Limb (tissue), 2 donors: ENCODE measurements at regions not wholly inside any gene's neighbourhood (a gene's known extent, or its start where the extent isn't known, plus 50 kb on each side); places are given as distances from the start of the nearest gene placed in this dataset.
A peak's percentile ranks its signal among the peaks of the same experiment; 100 is the strongest.

ENCODE experiments used
- DNase-seq, 2 donors: peaks; one replicate each; pipeline ENCODE4 v3.0.0-alpha.2; 2016; ENCODE audit errors: extremely low spot score in 2 of 2

- DNase-seq, result no peak
Observed at GRCh38 chr19:29096896-29097295, 116.1 kb downstream of the UQCRFS1 start.

GRCh38 chr19:29093553-29093908, 119.4 kb downstream of the UQCRFS1 start:
- no peak for DNase-seq

GRCh38 chr19:29092712-29093552, 120.0 kb downstream of the UQCRFS1 start:
- peak in 1 of 2 donors; percentile 60 for DNase-seq

DNA sequence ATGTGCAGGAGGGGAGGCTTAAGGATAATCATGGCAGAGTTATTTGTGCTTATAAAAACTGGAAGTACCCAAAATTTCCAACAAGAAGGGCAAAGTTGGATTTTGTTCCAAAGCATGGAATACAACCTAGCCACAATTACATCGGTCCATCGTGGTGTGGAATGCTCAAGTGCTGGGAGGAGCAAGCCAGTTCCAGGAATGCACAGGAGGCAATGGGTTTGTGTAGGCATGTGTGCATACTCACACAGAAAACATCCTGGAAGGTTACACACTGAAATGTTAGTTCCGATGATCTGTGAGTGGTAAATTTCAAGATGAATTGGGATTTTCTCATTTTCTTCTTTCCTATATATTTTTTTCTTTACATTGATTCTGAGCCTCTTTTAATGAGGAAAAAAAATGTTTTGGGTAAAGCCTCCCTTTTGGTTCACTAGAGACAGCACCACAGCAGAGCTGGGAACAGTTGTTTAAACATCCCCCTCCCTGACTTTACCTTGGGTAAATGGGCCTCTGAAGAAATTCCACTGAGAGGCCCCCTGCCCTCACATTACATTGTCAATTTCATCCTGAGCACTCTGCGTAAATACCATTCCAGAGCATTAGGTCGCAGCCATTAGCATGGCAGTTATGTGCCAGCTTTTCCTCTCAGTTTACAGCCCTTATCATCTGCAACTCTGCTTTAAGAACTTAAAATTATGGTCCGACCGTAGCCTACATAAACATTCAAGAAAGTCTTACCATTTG, 122.0 kb downstream of the UQCRFS1 start:
- DNase-seq, result no peak

DNA sequence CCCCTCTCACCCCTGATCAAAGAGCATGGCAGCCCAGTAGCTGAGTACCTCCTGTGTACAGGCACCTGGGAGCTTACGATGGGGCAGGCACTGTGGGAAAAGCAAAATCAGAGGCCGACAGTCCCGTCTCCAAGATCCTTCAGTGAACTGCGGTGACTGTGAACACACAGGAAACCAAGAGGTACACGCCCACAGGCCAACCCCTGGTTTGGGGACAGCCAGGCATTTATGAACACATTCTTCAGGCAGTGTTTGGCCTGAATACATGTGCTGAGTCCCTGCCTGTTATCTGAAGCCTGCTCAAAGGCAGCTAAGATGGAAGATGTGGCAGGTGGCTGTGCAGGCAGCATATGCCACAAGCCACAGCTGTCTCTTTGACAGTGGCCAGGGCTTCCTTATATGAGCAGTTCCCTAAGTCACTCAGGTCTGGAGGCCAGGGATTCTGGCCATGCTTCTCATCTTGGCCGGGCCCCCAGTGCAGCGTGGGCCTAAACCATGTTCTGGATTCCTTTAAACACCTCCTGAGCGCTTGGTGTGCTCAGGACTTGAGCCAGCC, 123.6 kb downstream of the UQCRFS1 start:
- peak in 1 of 2 donors; percentile 2 for DNase-seq

DNA sequence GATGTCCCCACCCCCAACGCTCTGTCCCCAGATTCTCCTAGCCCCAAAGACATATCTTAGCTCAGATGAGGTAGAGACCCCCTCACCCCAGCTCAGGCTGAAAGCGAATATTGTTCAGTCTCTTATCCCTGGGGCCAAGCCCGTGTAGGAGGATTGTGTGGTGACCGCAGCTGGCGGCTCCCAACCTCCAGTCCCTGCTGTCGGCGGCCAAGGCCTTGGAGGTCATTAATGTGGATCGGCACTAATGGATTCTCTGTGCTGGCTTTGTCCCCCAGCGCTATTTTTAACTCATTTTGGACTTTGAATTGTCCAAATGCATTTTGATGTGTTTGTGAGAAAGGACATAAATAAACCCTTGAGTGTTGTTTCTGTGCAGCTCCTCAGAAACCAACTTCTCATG, 124.2 kb downstream of the UQCRFS1 start:
- DNase-seq, result no peak

- DNase-seq, result no peak
Observed at GRCh38 chr19:29086646-29087045, 126.3 kb downstream of the UQCRFS1 start.

GRCh38 chr19:29086182-29086581, 126.8 kb downstream of the UQCRFS1 start:
- DNase-seq, result no peak

DNA sequence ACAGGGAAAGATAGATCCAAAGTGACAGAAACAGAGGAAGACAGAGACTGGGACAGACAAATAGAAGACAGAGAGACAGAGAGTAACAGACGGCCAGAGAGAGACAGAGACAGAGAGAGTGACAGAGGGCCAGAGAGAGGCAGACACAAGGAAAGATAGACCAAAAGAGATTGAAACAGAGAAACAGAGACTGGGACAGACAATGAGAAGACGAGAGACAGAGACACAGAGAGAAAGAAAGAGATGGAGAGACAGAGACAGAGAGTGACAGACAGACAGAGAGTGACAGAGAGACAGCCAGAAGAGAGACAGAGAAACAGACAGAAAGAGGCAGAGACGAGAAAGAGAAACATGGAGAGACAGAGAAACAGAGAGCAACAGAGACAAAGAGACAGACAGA, 127.3 kb downstream of the UQCRFS1 start:
- DNase-seq, result no peak

GRCh38 chr19:29085206-29085605, 127.7 kb downstream of the UQCRFS1 start:
- DNase-seq, result no peak

GRCh38 chr19:29084266-29084665, 128.7 kb downstream of the UQCRFS1 start:
- no peak for DNase-seq

- DNase-seq, result no peak
Observed at GRCh38 chr19:29083863-29084262, 129.1 kb downstream of the UQCRFS1 start.

- no peak for DNase-seq
Observed at GRCh38 chr19:29079356-29080032, 133.5 kb downstream of the UQCRFS1 start.

DNA sequence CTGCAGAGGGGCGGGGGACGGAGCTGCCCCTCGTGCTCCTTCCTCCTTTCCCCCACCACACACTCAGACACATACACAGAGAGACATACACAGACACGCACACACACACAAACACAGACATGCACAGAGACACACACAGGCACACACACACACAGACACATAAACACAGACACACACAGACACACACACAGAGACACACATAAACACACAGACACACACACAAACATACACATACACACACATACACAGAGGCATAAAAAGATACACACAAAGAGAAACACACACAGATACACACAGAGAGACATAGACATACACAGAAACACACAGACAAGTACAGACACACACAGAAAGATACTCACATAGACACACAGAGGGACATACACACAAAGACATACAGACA, 136.0 kb downstream of the UQCRFS1 start:
- no peak for DNase-seq

- DNase-seq, result no peak
Observed at GRCh38 chr19:29076161-29076560, 136.8 kb downstream of the UQCRFS1 start.

DNA sequence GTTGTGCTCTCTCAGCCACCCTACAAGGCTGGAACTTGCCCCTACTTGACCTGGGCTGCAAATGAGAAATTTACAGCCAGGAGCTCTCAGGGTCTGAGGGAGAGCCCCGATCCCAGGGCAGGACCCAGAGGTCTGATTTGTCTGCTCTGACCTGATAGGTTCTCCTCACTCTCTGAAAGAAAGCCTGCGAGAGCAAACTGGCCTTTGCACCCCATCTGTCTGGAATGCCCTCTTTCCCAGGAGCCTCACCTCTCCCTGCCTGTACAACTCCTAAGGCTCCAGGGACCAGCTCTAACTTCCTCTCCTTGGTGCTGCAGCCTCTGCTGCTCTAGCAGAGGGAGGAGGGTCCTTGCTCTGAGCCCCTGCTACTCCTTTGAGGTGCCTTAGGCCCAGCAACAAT, 137.8 kb downstream of the UQCRFS1 start:
- DNase-seq, result no peak

DNA sequence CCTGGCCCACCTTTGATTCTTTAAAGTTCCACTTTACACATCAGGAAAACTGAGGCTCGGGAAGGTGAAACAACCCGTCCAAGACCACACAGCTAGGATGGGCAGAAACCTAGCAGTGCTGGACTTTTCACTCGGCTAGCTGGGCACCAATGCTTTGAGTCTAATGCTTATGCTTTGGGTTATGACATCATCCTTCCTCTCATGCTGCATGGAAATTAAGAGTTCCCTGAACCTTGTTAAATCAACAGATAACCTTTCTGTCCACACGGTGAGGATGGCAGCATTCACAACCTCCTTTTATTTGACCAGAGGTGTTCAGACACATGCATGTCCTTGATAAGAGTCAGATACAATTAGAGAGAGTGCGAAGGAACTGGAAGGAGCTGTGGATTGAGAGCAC, 138.4 kb downstream of the UQCRFS1 start:
- no peak for DNase-seq

DNA sequence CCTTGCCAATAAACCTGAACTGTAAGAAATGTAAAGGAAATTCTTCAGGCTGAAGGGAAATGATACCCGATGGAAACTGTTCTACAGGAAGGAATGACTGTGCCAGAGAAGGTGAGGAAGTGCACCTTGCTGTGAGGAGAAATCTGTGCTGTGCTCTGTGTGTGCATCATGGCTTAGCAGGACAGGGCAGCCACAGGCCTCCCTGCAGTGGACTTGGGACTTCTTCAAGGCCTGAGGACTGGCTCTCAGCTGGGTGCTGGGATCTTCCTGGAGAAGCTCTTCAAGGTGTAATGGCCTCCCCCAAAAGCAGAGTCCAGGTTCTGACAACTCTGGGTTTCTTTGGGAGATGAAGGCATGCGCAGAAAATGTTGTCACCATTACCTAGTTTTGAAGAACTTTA, 145.1 kb downstream of the UQCRFS1 start:
- DNase-seq, result no peak

DNA sequence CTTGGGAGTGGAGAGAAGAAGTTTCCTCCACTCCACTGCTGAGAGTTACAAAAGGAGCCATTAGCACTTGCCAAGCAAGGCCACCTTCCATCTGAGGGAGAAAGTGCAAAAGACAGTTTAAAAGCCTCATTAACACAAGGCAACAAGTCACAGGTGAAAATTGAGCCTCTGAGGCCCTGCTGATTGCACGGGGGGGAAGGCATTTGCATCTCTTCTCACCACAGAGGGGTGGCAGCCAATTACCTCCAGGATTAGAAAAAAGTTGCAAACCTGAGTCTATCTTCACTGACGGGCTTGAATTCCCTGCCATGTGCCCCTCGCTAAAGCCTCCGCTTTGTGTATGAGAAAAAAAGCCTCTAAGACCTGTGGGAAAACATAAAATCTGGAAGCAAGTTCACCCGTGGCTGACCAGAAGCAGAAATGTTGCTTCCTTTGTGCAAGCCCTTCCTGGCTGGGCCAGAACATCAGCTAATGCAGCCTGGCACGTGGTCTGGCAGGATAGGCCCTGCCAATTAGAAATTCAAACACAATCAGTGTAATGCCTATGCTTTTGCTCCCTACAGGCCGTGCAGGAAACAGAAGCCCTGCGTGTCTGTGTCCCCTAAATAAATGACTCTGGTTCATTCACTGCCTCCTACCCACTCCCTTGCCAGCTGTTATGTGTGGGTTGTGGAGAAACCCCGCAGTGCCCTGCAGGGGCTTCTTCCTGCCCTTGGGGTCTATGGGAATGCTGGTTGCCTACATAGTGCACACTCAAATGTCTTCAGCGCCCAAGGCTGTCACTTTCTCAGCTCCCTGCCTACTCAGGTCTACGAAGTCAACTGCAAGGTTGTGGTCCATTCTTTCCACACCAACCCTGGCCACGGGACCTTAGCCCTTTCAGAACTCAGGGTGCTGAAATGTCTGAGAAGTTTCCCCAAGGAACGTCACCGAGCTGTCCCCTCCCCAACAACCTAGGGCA, 150.2 kb downstream of the UQCRFS1 start:
- DNase-seq, result no peak

DNA sequence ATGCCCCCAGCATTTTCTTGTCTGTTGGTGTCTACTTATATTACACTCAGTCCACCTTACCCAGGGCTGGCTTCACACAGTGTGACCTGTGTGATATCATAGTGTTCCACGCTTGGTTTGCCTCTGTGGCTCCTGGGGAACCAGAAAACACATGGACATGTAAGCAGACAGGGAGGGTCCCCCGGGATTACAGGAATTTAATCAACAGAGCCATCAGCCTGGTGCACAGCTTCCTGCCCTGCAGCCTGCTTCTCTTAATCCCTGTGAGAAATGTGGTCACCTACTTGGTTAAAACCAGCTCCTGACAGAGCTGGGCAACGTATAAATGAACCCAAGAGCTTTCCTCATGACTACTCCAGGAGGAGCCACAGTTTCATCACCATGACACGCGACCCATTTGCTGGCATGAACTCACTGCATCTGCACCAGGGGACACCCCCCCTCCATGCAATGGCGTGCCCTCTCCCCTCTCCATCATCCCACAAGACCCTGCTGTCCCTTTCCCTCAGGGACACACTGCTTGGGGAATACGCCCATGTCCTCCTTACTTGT, 152.1 kb downstream of the UQCRFS1 start:
- no peak for DNase-seq

DNA sequence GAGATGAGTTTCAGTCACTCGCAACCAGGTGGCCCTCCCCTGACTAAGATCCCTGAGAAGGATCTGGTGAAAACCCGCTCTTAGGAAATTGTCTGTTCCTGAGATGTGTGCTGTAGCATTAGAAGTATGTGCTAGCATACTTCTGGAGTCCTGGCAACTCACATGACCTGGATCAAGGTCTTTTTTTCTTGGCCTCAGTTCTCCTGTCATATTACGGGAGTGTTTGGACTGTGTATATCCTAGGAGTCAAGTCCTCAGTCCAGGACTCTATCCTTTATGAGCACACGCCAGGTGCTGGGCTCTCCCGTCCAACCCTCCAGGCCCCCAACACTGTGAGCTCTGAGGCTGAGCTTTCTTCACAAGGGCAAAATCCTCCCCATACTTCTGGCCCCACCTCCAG, 156.4 kb downstream of the UQCRFS1 start:
- no peak for DNase-seq
